ENCODE measurements at regions not wholly inside any gene's neighbourhood (a gene's known extent, or its start where the extent isn't known, plus 50 kb on each side); places are given as distances from the start of the nearest gene placed in this dataset.
A peak's percentile ranks its signal among the peaks of the same experiment; 100 is the strongest.

- H3K9ac ChIP-seq (ENCODE audit: low read length): no peak overlapping the region
Observed at GRCh38 chr18:47748847-47749599, 181.4 kb downstream of the SMAD2 start.

GRCh38 chr18:47748093-47748796 is 182.2 kb downstream of the SMAD2 start:
- H3K9me3 ChIP-seq (ENCODE audit: low read length): no peaks in the 10 kb centered on the region
- no peak for DNase-seq
- no peak overlapping the region for H3K9ac ChIP-seq (ENCODE audit: low read length)
- H2AFZ ChIP-seq (ENCODE audit: low read length): no peak overlapping the region
- no peaks in the 10 kb centered on the region for H3K9me2 ChIP-seq (replicated peaks; ENCODE audit: insufficient read depth, low read length)
- no peaks in the 10 kb centered on the region for H3K36me3 ChIP-seq (ENCODE audit: insufficient read depth, low read length)
- no peak overlapping the region for H3K4me3 ChIP-seq (ENCODE audit: low read length)
- H3K4me2 ChIP-seq (ENCODE audit: low read depth, low read length, poor library complexity, severe bottlenecking): no peak overlapping the region
- H3K27me3 ChIP-seq (ENCODE audit: low read length): no peaks in the 10 kb centered on the region
- H4K20me1 ChIP-seq (ENCODE audit: insufficient read depth, low read depth, low read length): no peaks in the 10 kb centered on the region
- no peaks in the 10 kb centered on the region for H3K79me2 ChIP-seq (ENCODE audit: low read length)
- H3K27ac ChIP-seq (ENCODE audit: low read length): no peak overlapping the region
- H3K4me1 ChIP-seq (ENCODE audit: low read length): no peaks in the 10 kb centered on the region

More at GRCh38 chr18:47748847-47749599, 181.4 kb downstream of the SMAD2 start:
- Histone ChIP-seq H2AFZ (ENCODE audit: low read length) (no peak overlapping the region), H3K4me2 (ENCODE audit: low read depth, low read length, poor library complexity, severe bottlenecking) (no peak overlapping the region), H4K20me1 (ENCODE audit: insufficient read depth, low read depth, low read length) (no peaks in the 10 kb centered on the region), H3K4me1 (ENCODE audit: low read length) (no peaks in the 10 kb centered on the region), H3K9me3 (ENCODE audit: low read length) (no peaks in the 10 kb centered on the region), H3K79me2 (ENCODE audit: low read length) (no peaks in the 10 kb centered on the region), H3K4me3 (ENCODE audit: low read length) (no peak overlapping the region), H3K27me3 (ENCODE audit: low read length) (no peaks in the 10 kb centered on the region), H3K36me3 (ENCODE audit: insufficient read depth, low read length) (no peaks in the 10 kb centered on the region), H3K9me2 (replicated peaks; ENCODE audit: insufficient read depth, low read length) (no peaks in the 10 kb centered on the region), H3K27ac (ENCODE audit: low read length) (no peak overlapping the region)
- DNase-seq: peak; percentile 91

- no peaks in the 10 kb centered on the region for H3K79me2 ChIP-seq (ENCODE audit: low read length)
- DNase-seq: no peak
- no peaks in the 10 kb centered on the region for H3K4me1 ChIP-seq (ENCODE audit: low read length)
- no peak overlapping the region for H3K4me3 ChIP-seq (ENCODE audit: low read length)
- no peak overlapping the region for H3K4me2 ChIP-seq (ENCODE audit: low read depth, low read length, poor library complexity, severe bottlenecking)
- H3K27me3 ChIP-seq (ENCODE audit: low read length): no peaks in the 10 kb centered on the region
- no peak overlapping the region for H3K27ac ChIP-seq (ENCODE audit: low read length)
- H3K9me3 ChIP-seq (ENCODE audit: low read length): no peaks in the 10 kb centered on the region
- H4K20me1 ChIP-seq (ENCODE audit: insufficient read depth, low read depth, low read length): no peaks in the 10 kb centered on the region
- no peak overlapping the region for H2AFZ ChIP-seq (ENCODE audit: low read length)
- H3K36me3 ChIP-seq (ENCODE audit: insufficient read depth, low read length): no peaks in the 10 kb centered on the region
- H3K9ac ChIP-seq (ENCODE audit: low read length): no peak overlapping the region
- H3K9me2 ChIP-seq (replicated peaks; ENCODE audit: insufficient read depth, low read length): no peaks in the 10 kb centered on the region
Observed at GRCh38 chr18:47747260-47747795, 183.1 kb downstream of the SMAD2 start.

DNA sequence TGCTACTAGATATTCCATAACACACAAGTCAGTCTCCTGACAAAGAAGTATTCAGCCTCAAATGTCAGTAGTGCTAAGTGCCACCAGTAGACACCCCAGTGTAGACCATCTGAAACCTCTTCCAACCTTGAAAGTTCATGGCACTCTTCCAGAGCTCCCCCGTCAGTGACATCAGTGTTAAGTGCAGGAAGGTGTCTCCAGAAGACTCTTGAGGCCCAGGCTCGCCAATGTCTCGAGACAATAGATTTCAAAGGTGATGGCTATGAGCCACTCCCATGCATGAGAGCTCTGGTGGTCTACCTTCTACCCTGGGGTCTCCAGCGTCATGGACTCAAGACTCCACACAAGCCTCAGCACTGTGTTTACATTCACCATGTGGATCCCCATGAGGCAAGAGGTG is 183.8 kb downstream of the SMAD2 start:
- DNase-seq: no peak
- Histone ChIP-seq H3K9me2 (replicated peaks; ENCODE audit: insufficient read depth, low read length) (no peaks in the 10 kb centered on the region), H3K9me3 (ENCODE audit: low read length) (no peaks in the 10 kb centered on the region), H3K79me2 (ENCODE audit: low read length) (no peaks in the 10 kb centered on the region), H3K4me1 (ENCODE audit: low read length) (no peaks in the 10 kb centered on the region), H2AFZ (ENCODE audit: low read length) (no peak overlapping the region), H3K36me3 (ENCODE audit: insufficient read depth, low read length) (no peaks in the 10 kb centered on the region), H3K4me3 (ENCODE audit: low read length) (no peak overlapping the region), H3K9ac (ENCODE audit: low read length) (no peak overlapping the region), H3K27me3 (ENCODE audit: low read length) (no peaks in the 10 kb centered on the region), H3K4me2 (ENCODE audit: low read depth, low read length, poor library complexity, severe bottlenecking) (no peak overlapping the region), H3K27ac (ENCODE audit: low read length) (no peak overlapping the region), H4K20me1 (ENCODE audit: insufficient read depth, low read depth, low read length) (no peaks in the 10 kb centered on the region)

- Histone ChIP-seq H3K9ac (ENCODE audit: low read length) (no peak overlapping the region), H3K27me3 (ENCODE audit: low read length) (no peaks in the 10 kb centered on the region), H3K27ac (ENCODE audit: low read length) (no peak overlapping the region), H2AFZ (ENCODE audit: low read length) (no peak overlapping the region), H3K9me2 (replicated peaks; ENCODE audit: insufficient read depth, low read length) (no peaks in the 10 kb centered on the region), H3K9me3 (ENCODE audit: low read length) (no peaks in the 10 kb centered on the region), H3K79me2 (ENCODE audit: low read length) (no peaks in the 10 kb centered on the region), H3K4me3 (ENCODE audit: low read length) (no peak overlapping the region), H3K36me3 (ENCODE audit: insufficient read depth, low read length) (no peaks in the 10 kb centered on the region), H3K4me1 (ENCODE audit: low read length) (no peaks in the 10 kb centered on the region), H4K20me1 (ENCODE audit: insufficient read depth, low read depth, low read length) (no peaks in the 10 kb centered on the region), H3K4me2 (ENCODE audit: low read depth, low read length, poor library complexity, severe bottlenecking) (no peak overlapping the region)
- no peak for DNase-seq
Observed at GRCh38 chr18:47745227-47745626, 185.2 kb downstream of the SMAD2 start.

GRCh38 chr18:47737956-47738355 is 192.5 kb downstream of the SMAD2 start:
- Histone ChIP-seq H3K9me3 (ENCODE audit: low read length) (no peaks in the 10 kb centered on the region), H3K79me2 (ENCODE audit: low read length) (no peaks in the 10 kb centered on the region), H3K4me2 (ENCODE audit: low read depth, low read length, poor library complexity, severe bottlenecking) (no peak overlapping the region), H3K9ac (ENCODE audit: low read length) (no peak overlapping the region), H3K4me1 (ENCODE audit: low read length) (no peaks in the 10 kb centered on the region), H3K9me2 (replicated peaks; ENCODE audit: insufficient read depth, low read length) (no peaks in the 10 kb centered on the region), H3K27ac (ENCODE audit: low read length) (no peak overlapping the region), H3K36me3 (ENCODE audit: insufficient read depth, low read length) (no peaks in the 10 kb centered on the region), H4K20me1 (ENCODE audit: insufficient read depth, low read depth, low read length) (no peaks in the 10 kb centered on the region), H3K27me3 (ENCODE audit: low read length) (no peaks in the 10 kb centered on the region), H3K4me3 (ENCODE audit: low read length) (no peak overlapping the region), H2AFZ (ENCODE audit: low read length) (no peak overlapping the region)
- DNase-seq: no peak

DNA sequence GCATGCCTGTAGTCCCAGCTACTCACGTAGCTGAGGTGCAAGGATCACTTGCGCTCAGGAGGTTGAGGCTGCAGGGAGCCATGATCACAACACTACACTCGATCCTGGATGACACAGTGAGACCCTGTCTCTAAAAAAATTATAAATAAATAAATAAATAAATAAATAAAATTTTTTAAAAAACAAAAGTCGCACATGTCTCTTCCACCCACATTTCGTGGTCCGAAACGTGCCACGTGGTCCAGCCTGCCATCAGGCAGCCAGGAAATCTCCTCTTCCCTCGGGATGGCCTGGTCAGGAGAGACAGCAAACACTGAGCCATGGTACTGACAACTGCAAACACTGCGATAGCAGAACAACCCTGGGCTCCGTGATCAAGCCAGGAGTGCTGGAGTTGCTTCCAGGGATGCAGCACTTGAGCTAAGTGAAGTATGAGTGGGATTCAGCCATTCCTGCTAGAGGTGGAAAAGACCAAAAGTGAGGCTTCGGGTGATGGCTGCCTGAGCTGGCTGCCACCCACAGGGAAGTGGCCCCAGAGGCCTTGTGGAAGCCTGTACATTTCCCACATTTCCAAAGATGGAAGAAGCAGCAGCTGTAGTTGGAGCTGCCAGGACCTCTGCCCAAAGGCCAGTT is 193.1 kb downstream of the SMAD2 start:
- no peak for DNase-seq
- Histone ChIP-seq H3K4me3 (ENCODE audit: low read length) (no peak overlapping the region), H3K27ac (ENCODE audit: low read length) (no peak overlapping the region), H3K9me2 (replicated peaks; ENCODE audit: insufficient read depth, low read length) (no peaks in the 10 kb centered on the region), H3K4me2 (ENCODE audit: low read depth, low read length, poor library complexity, severe bottlenecking) (no peak overlapping the region), H3K9me3 (ENCODE audit: low read length) (no peaks in the 10 kb centered on the region), H3K9ac (ENCODE audit: low read length) (no peak overlapping the region), H3K36me3 (ENCODE audit: insufficient read depth, low read length) (no peaks in the 10 kb centered on the region), H2AFZ (ENCODE audit: low read length) (no peak overlapping the region), H3K27me3 (ENCODE audit: low read length) (no peaks in the 10 kb centered on the region), H4K20me1 (ENCODE audit: insufficient read depth, low read depth, low read length) (no peaks in the 10 kb centered on the region), H3K4me1 (ENCODE audit: low read length) (no peaks in the 10 kb centered on the region), H3K79me2 (ENCODE audit: low read length) (no peaks in the 10 kb centered on the region)
